Ascending aorta (tissue), 2 donors: ENCODE measurements at regions not wholly inside any gene's neighbourhood (a gene's known extent, or its start where the extent isn't known, plus 50 kb on each side); places are given as distances from the start of the nearest gene placed in this dataset.

Experiments
- DNase-seq, 2 donors: peaks; one replicate each; pipeline ENCODE4 v3.0.0-alpha.2; 2019; ENCODE audit warnings: low spot score in 2 of 2
- H3K27ac ChIP-seq, 2 donors: fragments of 200-600 bp; sonication (generic); one replicate each; pipeline ENCODE4 v1.5.1; 2016 to 2017; ENCODE audit warnings: mild to moderate bottlenecking in 1 of 2
- H3K27me3 ChIP-seq: fragments of 200-600 bp; sonication (generic); one replicate; pipeline ENCODE4 v1.5.1; 2017
- H3K36me3 ChIP-seq, 2 donors: fragments of 200-600 bp; sonication (generic); one replicate each; pipeline ENCODE4 v1.5.1; 2016
- H3K4me1 ChIP-seq, 2 donors: fragments of 200-600 bp; sonication (generic); one replicate each; pipeline ENCODE4 v1.5.1; 2016 to 2017; ENCODE audit warnings: mild to moderate bottlenecking in 1 of 2
- H3K4me3 ChIP-seq, 2 donors: fragments of 200-600 bp; sonication (generic); one replicate each; pipeline ENCODE4 v1.5.1; 2016 to 2017; ENCODE audit warnings: mild to moderate bottlenecking in 1 of 2
- H3K9me3 ChIP-seq, 2 donors: fragments of 200-600 bp; sonication (generic); one replicate each; pipeline ENCODE4 v1.5.1; 2016
- CTCF ChIP-seq, 3 experiments: fragments of 200-600 bp in 2 of 3; fragments of 450-650 bp in 1 of 3; sonication (generic) in 2 of 3; IDR thresholded peaks; one replicate each; pipeline ENCODE4 v1.5.1; 2016 to 2019; ENCODE audit warnings: antibody characterized with exemption in 3 of 3, mild to moderate bottlenecking in 1 of 3, moderate library complexity in 1 of 3
- intact Hi-C: fragments of 100-400 bp; cut with DNase I; formaldehyde crosslinking; loops from one replicate; pipeline ENCODE4 v1.15.1; 2023

- H3K4me1 ChIP-seq, result no peaks in the 10 kb centered on the region
- no peak overlapping the region for H3K4me3 ChIP-seq
- no peak for TF ChIP-seq CTCF (IDR thresholded peaks at IDR 0.05)
- DNase-seq, result no peak
- intact Hi-C loops, result no loop called here
- H3K36me3 ChIP-seq, result no peaks in the 10 kb centered on the region
- H3K27me3 ChIP-seq, result no peaks in the 10 kb centered on the region
- no peaks in the 10 kb centered on the region for H3K9me3 ChIP-seq
- H3K27ac ChIP-seq, result no peak overlapping the region
Observed at GRCh38 chr13:78910147-78910546, 251.2 kb upstream of the OBI1 start.

GRCh38 chr13:78909276-78909675 lies 250.3 kb upstream of the OBI1 start:
- no peak overlapping the region for H3K27ac ChIP-seq
- H3K4me1 ChIP-seq, result no peaks in the 10 kb centered on the region
- no peaks in the 10 kb centered on the region for H3K36me3 ChIP-seq
- intact Hi-C loops, result no loop called here
- no peak overlapping the region for H3K4me3 ChIP-seq
- no peaks in the 10 kb centered on the region for H3K9me3 ChIP-seq
- no peak for DNase-seq
- no peaks in the 10 kb centered on the region for H3K27me3 ChIP-seq
- TF ChIP-seq CTCF (IDR thresholded peaks at IDR 0.05), result no peak

GRCh38 chr13:78907006-78907405 lies 248.1 kb upstream of the OBI1 start:
- no peak for TF ChIP-seq CTCF (IDR thresholded peaks at IDR 0.05)
- Histone ChIP-seq H3K27me3 (no peaks in the 10 kb centered on the region), H3K36me3 (no peaks in the 10 kb centered on the region), H3K9me3 (no peaks in the 10 kb centered on the region), H3K4me1 (no peaks in the 10 kb centered on the region), H3K4me3 (no peak overlapping the region), H3K27ac (no peak overlapping the region)
- intact Hi-C loops, result no loop called here
- no peak for DNase-seq

- no peaks in the 10 kb centered on the region for H3K36me3 ChIP-seq
- no peak for TF ChIP-seq CTCF (IDR thresholded peaks at IDR 0.05)
- H3K27ac ChIP-seq, result no peak overlapping the region
- no peaks in the 10 kb centered on the region for H3K4me1 ChIP-seq
- DNase-seq, result no peak
- H3K4me3 ChIP-seq, result no peak overlapping the region
- intact Hi-C loops, result no loop called here
- H3K27me3 ChIP-seq, result no peaks in the 10 kb centered on the region
- H3K9me3 ChIP-seq, result no peaks in the 10 kb centered on the region
Observed at GRCh38 chr13:78897200-78897599, 238.2 kb upstream of the OBI1 start.

- no peaks in the 10 kb centered on the region for H3K9me3 ChIP-seq
- no peaks in the 10 kb centered on the region for H3K4me1 ChIP-seq
- no peak overlapping the region for H3K4me3 ChIP-seq
- no peak overlapping the region for H3K27ac ChIP-seq
- no peaks in the 10 kb centered on the region for H3K36me3 ChIP-seq
- no peak for DNase-seq
- TF ChIP-seq CTCF (IDR thresholded peaks at IDR 0.05), result no peak
- intact Hi-C loops, result no loop called here
- no peaks in the 10 kb centered on the region for H3K27me3 ChIP-seq
Observed at GRCh38 chr13:78884571-78884970, 225.6 kb upstream of the OBI1 start.

GRCh38 chr13:78881751-78882150 lies 222.8 kb upstream of the OBI1 start:
- Histone ChIP-seq H3K4me1 (no peaks in the 10 kb centered on the region), H3K4me3 (no peak overlapping the region), H3K36me3 (no peaks in the 10 kb centered on the region), H3K27me3 (no peaks in the 10 kb centered on the region), H3K27ac (no peak overlapping the region), H3K9me3 (no peaks in the 10 kb centered on the region)
- intact Hi-C loops, result no loop called here
- TF ChIP-seq CTCF (IDR thresholded peaks at IDR 0.05), result no peak
- DNase-seq, result no peak
